ENCODE measurements at regions not wholly inside any gene's neighbourhood (a gene's known extent, or its start where the extent isn't known, plus 50 kb on each side); places are given as distances from the start of the nearest gene placed in this dataset.

- no peak for DNase-seq (ENCODE audit: low spot score)
Observed at GRCh38 chr12:87836190-87836589, 193.0 kb downstream of the C12orf50 start.

GRCh38 chr12:87828382-87828973 lies 200.7 kb downstream of the C12orf50 start:
- DNase-seq (ENCODE audit: low spot score) = no peak

- no peak for DNase-seq (ENCODE audit: low spot score)
Observed at GRCh38 chr12:87827638-87828264, 201.4 kb downstream of the C12orf50 start.

DNA sequence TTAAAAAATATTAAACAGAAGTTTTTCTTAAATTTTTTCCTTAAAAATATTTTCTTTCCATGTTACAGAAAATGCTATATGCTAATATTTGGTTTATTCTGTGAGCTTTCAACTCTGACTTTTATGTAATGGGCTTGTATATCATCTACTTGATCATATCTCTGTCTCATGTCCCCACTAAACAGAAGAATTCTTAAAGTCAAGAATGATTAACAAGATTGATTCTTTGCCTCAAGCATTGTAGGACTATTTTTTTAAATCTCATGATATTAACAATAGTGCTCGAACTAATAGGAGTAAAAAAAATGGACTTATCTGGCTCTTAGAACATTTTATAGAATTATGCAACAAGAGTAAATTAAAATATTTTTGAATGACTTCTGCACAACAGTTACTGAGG lies 206.3 kb downstream of the C12orf50 start:
- DNase-seq (ENCODE audit: low spot score) = no peak

GRCh38 chr12:87820524-87821202 lies 208.5 kb downstream of the C12orf50 start:
- no peak for DNase-seq (ENCODE audit: low spot score)

DNA sequence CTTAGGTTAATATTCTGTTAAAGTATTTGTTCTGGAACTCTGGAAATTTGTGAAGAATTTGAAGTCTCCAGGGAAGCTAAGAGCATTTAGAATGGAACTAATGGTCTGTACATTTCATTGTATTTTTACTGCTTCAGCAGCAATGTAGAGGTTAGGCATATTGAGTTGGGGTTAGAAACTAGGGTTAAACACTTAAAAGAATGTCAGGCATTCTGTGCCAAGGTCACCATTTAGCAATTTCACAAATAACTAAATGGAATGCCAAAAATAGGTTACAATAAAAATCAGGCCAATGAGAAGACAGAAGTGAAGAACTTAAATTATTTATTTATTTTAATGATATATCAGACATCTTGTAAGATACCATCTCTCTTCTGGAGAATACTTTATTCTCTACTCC lies 210.8 kb downstream of the C12orf50 start:
- DNase-seq (ENCODE audit: low spot score) = no peak

DNA sequence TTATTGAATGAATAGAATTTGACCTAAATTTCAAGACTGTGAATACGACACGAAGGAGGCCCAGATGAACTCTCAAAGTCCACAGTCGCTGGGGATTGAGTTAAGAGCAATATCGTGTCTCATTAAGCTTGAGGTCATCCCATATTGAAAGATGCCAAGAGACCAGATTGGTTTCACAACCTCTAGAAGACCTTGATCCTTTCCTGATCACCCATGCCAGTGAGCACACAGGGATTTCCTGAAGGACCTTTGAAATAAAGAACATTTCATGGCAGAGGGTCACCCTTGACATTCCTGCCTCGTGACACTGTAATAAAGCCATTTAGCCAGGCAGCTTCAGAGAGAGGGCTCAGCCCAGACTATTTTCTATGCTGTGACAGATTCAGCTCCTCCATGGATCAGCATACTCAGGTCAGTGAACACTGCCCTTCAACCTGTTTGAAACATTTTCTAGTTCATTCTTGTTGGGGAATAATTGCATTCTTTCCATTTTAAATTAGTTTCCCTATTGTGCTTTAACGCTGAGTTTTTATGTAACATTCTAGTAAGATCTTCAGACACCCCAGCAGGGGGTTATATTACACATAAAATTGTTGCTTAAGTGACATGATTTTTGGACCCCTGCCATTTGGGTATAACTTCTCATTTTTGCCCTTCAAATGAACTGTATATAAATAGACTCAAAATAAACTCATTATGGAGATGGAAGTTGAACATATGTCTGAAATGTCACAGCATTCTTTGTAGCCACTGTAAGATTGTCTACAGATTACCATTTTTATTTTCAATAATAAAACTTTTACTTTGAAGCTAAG lies 213.2 kb downstream of the C12orf50 start:
- no peak for DNase-seq (ENCODE audit: low spot score)

DNA sequence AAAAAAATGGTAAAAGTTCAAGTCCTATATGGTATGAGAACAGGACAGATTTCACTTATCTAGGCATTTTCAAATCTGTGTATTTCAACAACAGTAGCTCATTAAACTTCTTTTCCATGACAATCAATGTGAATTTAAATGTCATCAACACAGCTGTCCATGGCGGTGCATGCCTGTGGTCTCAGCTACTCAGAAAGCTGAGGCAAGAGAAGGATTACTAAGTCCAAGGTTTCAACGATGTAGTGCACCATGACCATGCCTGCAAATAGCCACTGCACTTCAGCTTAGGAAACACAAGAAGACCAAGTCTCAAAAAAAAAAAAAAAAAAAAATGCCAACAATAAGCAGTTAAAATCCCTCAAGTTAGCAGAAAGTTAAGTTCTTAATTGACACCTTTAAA lies 214.6 kb downstream of the C12orf50 start:
- no peak for DNase-seq (ENCODE audit: low spot score)

- DNase-seq (ENCODE audit: low spot score) = no peak
Observed at GRCh38 chr12:87813476-87814234, 215.5 kb downstream of the C12orf50 start.

GRCh38 chr12:87812681-87813080 lies 216.5 kb downstream of the C12orf50 start:
- DNase-seq (ENCODE audit: low spot score) = no peak

GRCh38 chr12:87812030-87812429 lies 217.2 kb downstream of the C12orf50 start:
- no peak for DNase-seq (ENCODE audit: low spot score)

GRCh38 chr12:87809916-87810315 lies 219.3 kb downstream of the C12orf50 start:
- DNase-seq (ENCODE audit: low spot score) = no peak

DNA sequence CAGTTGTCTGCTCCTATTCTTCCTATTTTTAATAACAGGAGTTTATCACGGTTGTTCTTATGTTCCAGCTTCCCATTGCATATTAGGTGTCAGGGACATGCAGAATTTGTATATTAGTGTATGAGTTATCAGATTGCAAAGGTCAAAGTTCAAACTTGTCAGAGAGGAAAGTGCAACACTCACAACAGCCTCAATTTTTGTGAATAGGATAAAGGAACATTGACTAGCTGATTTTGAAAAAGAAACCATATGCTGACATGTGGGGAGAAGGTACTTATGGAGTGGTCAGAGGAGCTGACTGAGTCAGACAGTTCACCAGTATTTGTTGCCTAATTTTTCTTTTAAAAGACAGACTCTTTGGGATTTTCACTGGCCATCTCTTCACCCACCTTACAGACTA lies 222.1 kb downstream of the C12orf50 start:
- no peak for DNase-seq (ENCODE audit: low spot score)

DNA sequence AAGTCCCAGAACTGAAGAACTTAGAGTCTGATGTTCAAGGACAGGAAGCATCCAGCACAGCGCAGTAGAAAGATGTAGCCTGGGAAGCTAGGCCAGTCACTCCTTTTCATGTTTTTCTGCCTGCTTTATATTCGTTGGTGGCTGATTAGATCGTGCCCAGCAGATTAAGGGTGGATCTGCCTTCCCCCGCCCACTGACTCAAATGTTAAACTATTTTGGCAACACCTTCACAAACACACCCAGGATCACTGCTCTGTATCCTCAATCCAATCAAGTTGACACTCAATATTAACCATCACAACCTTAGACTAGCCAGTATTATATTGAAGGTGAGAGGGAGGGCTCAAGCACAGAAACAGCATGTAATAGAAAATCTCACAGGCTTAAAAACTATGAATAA lies 222.9 kb downstream of the C12orf50 start:
- no peak for DNase-seq (ENCODE audit: low spot score)

DNA sequence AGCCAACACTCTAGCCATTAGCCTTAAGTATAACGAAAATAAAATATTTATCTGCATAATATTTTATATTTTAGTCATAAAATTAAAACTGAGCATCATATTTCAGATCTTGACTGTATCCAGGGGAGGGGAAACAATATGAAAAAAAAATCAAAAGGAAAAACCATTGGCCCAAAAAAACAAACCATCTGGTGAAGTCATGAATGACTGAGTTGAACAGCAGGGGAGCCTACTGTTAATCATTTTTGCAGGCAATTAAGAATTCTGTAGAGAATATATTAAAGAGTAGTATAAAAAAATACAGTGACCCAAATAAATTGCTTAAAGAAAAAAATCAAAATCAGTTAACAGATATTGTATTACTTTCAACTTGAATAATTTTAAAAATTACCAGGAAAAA lies 224.8 kb downstream of the C12orf50 start:
- no peak for DNase-seq (ENCODE audit: low spot score)

DNA sequence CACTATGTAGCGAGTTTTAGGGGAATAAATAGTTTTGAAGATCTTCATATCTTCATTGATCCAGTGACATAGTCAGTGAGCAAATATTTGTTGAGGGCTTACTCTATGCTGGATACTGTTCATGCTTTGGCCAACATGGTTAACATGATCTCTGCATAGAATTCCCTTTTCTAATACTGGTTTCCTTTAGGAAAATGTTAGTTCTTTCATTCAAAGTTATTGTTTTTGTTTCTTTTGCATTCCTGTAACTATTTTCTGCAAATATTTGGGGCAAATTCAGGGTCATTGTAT lies 226.5 kb downstream of the C12orf50 start:
- no peak for DNase-seq (ENCODE audit: low spot score)

- DNase-seq (ENCODE audit: low spot score) = no peak
Observed at GRCh38 chr12:87801860-87802720, 227.1 kb downstream of the C12orf50 start.

DNA sequence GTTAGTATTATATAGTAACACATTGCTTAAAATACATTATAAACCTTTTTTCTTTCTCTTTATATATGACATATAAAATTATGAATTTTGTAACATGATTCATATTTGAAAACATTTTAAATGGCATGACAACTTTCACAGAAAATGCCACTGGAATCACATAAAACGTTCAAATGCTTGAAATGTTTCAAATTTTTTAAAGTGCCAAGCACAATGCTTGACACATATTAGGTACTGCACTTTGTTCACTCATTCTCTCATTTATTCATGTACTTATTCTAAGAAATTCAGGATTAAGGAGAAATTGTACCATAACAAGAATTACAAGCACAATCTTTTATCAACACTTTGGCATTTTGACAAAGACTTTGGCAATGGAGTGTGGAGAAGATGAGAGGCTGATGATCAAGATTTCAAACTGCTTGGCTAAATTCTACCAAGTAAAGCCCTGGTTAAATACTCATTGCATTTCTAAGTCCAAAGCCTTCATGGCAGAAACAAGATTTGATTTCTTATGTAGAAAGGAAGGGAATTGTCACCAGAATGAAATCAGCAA lies 232.2 kb downstream of the C12orf50 start:
- DNase-seq (ENCODE audit: low spot score) = no peak

GRCh38 chr12:87795555-87795954 lies 233.6 kb downstream of the C12orf50 start:
- no peak for DNase-seq (ENCODE audit: low spot score)

GRCh38 chr12:87794854-87795253 lies 234.3 kb downstream of the C12orf50 start:
- DNase-seq (ENCODE audit: low spot score) = no peak

- DNase-seq (ENCODE audit: low spot score) = no peak
Observed at GRCh38 chr12:87793131-87793530, 236.1 kb downstream of the C12orf50 start.

Data from CD4-positive, alpha-beta T cell treated with Interleukin-15 for 4 hours (primary cell).